NCI-H345 (cell line): ENCODE measurements at regions not wholly inside any gene's neighbourhood (a gene's known extent, or its start where the extent isn't known, plus 50 kb on each side); places are given as distances from the start of the nearest gene placed in this dataset.

Experiments used
- DNase-seq: peaks from one replicate; lab custom pipeline; 2025; lab: John Stamatoyannopoulos, UW

DNA sequence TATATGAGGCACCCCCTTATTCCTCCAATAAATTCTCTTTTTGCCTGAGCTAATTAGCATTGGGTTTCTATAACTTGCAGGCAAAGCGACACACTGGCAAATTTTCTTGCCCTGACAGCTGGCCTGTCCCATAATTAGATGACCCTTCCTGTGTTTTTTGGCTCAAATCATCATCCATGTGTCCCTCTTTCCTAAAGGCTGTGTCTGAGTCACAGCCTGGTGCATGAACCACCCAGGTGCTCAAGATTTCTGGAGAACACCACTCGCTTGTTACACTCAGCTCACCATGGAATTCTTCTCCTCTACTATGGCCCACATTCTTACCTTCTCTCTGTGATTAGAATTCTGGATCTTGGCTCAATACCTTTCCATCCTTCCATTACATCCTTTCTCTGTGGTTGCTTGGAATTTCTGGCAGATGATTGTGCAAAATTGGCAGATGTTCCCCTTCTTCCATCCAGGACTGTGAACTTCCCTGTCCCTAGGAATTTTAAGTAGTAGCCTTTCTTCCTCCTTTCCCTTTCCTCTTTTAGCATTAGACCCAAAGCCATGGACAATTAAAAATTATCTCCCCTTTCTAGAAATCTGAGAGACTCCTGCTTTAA, 116.0 kb upstream of the ANKRD1 start:
- no peak for DNase-seq

DNA sequence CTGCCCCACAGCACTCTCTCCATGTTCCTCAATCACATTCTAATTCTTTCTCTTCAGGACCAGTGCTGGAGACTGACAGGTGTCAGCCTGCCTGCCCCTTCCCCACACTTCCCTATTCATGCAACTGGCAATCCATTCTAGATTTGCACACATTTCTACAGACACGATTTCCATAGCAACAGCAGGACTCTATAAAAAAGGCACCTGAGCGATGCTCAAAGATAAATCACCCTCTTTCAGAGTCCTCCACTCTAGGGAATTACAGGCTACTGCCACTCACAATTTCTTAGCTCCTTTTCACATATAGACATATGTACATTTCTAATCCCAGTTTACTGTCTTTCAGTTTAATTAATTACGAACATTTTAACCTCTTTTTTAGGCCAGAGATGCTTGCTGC, 118.1 kb upstream of the ANKRD1 start:
- DNase-seq = no peak

DNA sequence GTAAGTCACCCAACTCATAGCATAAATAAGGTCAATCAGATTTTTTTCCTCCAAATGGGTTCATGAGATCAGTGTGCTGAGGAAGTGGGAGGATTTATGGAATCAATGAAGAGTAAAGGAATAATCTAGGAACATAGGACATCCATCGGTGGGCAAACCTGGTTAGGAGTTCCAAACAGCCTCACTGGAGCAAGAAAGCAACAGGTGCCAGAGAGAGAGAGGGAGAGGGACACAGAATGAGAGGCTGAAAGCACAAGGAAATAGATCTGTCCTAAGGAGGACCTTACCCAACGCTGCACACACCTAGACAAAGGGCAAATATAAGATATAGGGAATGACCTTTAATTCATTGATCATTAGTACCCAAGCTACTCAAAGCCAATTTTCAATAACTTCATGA, 119.5 kb upstream of the ANKRD1 start:
- no peak for DNase-seq

DNA sequence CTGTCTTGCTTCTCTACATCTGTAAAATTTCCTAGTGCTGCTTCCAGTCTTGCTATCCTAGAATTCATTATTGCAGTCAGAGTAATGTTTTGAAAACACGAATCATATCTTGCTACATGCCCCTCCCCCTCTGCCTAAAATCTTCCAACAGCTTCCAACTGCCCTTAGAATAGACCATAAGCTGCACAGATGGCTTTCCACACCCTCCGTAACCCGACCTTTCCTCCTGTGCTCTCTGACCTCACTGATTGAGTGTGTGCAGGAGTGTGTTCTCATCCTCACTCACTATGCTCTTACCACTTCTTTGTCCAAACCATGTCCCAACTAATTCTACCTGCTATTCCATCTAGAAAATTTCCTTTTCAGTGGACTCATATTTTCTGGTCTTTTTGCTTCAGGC, 121.2 kb upstream of the ANKRD1 start:
- no peak for DNase-seq

DNA sequence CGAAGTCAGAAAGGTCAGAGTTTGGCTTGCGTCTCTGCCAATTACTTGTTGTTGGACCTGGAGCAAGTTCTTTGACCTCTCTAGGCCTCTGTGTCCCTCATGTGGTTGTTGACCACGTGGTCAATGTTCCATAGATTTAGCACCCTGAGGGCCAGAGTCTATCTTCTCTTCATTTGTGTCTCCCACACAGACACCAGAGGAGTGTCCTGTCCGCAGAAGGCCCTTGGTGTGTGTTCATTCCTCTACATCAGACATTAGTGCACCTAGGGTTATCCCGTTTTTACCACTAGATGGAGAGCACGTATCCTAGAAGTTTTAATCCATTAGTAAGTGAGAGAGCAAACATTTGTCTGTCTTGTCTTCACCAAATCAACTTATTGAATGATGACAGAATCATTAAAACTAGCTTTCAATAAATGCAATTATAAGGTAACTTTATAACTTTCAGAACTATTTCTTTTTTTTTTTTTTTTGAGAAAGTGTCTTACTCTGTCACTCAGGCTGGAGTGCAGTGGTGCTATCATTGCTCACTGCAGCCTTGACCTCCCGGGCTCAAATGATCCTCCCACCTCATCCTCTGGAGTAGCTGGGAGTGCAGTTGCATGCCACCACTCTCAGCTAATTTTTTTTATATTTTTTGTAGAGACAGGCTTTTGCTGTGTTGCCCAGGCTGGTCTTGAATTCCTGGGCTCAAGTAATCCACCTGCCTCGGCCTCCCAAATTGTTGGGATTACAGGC, 122.5 kb upstream of the ANKRD1 start:
- DNase-seq = peak; percentile 10

DNA sequence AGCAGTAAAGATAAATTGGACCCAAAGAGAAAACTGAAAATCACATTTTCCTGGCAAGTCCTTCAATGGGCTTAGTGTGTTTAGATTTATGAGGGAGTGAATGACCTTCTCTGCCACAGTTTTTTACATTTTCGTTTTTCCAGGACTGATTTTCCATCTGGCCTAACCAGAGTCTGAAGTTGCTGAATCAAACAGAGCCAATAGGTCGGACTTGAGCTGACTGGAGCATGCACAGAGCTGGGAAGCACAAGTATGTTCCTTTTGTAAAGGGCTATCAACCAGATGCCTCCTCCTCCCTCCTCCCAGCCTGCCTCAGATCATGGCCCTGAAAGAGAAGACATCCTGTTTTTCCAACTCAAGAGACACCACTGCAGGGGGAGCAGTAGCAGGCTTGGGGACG, 126.0 kb upstream of the ANKRD1 start:
- no peak for DNase-seq

DNA sequence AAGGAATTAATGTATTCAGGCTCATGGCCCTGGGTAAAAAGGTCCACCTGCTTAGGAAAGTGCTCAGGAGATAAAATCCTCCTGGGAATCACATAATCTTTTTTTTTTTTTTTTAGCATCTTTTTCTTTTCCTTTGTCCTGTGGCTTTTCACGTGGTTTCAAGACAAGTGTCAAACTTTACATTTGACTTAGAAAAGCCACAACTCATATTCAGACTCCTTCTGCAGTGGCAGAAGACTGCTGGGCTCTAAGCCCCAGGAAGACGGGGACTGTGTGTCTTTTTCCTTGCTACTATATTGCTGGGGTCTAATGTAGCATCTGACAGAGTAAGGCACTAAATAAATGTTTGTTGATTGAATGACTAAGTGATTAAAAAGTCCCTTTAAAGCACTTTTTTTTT, 127.5 kb upstream of the ANKRD1 start:
- DNase-seq = no peak

DNA sequence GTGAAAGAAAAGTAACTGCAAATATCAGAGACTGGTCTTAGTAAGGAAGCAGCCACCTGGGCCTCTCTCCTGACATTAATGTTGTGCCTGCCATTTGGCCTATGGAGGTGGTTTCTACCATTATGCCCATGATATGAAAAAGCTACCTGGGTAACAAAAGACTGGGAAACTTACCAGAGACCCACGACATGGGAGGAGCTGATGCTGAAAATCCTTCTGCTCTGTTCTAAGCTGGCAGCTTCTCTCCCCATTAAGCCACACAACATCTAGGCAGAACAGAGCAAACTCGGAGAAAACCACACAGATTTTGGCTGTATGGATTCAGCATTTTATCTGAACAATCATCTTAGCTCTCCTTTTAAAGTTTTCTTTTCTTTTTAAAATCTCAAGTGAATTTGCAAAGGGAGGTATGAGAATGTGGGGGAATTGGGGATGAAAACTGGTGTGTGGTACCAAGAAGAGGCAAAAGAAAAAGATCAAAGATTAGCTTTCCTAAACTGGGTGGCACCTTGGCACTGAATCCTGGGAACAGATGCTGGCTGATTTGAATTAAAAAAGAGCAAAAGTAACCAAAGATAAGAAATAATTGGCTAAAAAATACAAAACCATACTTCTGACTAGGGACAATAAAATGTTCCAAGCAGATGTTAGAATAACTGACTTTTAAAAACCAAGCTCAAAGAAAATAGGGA, 128.6 kb upstream of the ANKRD1 start:
- DNase-seq = no peak

DNA sequence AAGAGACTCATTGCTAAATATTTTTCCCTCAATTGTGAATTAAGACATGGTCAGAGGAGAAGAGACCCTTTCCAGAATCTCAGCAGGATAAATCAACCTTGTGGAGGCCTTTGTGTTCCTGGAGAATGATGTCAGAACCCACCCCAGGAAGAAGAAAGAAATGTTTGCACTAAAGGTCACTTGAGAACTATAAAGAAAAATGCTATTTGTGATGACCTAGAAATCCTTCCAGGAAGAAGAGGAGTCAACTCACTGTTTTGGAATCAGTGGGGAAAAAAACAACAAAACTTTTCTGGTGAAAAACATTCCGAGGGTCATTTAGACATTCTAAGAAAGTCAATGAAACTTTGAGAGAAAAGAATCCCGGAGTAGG, 129.1 kb upstream of the ANKRD1 start:
- no peak for DNase-seq

DNA sequence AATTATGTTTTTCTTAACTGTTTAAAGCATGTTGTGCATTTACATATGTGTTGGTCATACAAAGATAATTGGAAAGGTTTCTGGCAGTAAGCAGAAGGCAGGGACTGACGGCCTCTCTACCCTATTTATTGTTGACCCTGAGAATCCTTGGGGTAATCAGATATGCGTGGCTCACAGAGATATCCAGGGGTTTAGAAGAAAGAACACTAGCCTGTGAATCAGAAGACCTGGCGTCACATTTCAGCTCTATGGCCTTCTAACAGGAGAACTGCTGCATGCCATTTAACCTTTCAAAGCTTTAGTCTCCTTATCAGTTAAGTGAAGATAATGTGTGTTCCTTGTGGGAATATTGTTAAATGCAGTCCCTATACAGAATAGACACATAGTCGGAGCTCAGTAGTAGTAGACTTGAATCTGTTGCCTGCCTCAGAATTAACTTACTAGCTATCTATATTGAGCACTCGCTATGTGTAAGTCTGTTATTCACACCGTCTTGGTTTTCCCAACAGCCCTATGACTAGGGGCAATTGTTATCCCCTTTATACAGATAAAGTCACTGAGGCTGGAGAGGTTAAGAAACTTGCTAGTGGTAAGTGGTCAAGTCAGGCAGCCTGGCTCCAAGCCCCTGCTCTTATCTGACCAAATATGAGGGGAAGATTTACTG, 129.6 kb upstream of the ANKRD1 start:
- DNase-seq = no peak

DNA sequence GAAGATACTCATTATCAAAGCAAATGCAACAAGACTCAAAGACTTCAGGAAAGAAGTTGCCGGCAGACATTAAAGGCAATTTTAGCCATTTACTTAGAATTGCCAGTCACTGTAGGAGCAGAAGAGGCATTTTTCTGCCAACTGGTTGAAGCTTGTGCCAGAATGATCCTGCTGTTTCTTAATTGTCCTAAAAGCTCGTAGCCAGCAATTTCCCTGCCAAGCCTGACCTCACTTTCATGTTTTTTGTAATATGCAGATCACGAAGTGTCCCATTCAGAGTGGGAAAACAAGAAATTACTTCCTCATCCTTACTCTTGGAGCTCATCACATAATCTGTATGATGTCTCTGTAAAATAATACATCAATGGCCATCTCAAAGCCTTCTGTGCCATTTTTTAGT, 130.9 kb upstream of the ANKRD1 start:
- DNase-seq = no peak

DNA sequence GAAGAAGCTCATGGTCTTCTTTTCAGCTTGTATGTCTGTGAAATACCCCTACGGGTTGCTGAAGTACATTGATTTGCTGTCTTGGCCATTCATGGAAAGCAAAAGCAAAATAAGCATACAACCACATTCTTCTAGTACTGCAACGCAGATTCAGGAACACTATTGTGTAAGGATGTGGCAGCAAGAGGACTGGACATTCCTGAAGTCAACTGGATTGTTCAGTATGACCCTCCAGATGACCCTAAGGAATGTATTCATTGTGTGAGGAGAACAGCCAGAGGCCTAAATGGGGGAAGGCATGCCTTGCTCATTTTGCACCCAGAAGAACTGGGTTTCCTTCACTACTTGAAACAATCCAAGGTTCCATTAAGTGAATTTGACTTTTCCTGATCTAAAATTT, 133.4 kb upstream of the ANKRD1 start:
- no peak for DNase-seq

DNA sequence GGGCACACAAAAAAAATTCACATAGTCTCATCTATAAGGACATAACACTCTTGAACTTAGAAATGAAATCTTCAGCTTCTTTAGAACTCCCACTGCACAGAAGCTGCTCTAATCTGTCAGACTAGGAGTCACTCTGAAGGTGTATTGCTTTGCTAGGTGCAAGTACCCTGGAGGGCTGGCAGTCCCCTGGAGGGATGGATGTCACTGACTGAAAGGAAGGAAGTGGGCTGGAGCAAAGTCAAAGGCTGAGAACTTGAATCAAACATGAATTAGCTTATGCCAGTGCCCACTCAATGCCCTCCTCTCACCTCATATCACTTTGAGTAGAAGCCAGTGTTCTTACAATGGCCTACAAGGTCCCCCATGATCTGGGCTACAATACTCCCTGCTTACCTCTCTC, 140.3 kb upstream of the ANKRD1 start:
- DNase-seq = no peak

DNA sequence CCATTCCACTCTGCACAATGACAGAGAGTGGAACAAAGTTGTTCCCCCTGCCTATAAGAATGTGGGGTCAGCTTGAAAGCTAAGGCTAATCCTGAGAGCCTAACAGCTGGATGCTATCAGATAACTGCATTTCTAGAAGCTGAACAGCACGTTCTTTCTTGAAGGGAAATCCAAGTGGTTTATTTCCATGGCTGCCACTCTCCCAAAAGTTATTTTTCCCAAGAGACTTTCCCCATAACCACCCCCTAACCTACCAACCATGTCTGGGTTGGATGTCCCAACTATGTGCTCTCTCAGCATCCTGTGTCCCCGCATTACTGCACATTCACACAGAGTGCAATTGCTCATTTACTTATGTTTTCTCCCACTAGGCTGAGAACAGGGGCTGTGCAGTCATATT, 140.7 kb upstream of the ANKRD1 start:
- no peak for DNase-seq

DNA sequence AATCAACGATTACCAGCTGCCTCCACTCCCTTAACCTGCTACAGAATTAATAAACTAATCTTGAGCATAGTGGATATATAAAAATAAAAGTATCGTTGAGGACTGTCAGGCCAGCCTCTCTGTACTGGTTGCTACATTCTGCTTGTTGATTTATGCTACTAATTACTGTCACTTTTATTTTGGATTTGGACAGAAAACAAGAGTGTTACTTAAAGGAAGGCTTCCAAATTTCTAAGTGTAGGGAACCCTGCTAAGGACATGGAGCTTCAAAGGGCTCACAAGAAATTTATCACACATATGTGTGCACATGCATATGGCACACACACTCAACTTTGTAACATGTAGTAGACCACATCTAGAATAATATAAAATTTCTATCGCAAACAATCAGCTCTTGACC, 141.2 kb upstream of the ANKRD1 start:
- no peak for DNase-seq

DNA sequence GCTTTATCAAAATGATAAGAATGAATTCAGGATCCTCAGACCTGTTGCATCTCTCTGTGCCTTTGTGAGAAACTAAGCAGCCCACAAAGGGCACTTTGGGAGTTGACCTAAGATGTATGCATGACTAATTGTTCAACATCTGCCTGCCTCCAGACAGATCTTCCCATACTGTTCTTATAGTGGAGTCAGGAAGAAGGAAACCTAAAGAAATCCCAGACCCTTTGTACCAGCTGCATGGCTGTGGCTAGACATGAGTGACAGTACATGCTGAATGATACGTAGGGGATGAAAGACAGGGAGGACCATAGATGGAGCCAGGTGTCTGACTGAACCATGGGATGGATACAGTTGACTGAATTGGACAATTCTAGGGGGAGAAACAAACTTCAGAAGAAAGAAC, 148.7 kb upstream of the PCGF5 start:
- no peak for DNase-seq

DNA sequence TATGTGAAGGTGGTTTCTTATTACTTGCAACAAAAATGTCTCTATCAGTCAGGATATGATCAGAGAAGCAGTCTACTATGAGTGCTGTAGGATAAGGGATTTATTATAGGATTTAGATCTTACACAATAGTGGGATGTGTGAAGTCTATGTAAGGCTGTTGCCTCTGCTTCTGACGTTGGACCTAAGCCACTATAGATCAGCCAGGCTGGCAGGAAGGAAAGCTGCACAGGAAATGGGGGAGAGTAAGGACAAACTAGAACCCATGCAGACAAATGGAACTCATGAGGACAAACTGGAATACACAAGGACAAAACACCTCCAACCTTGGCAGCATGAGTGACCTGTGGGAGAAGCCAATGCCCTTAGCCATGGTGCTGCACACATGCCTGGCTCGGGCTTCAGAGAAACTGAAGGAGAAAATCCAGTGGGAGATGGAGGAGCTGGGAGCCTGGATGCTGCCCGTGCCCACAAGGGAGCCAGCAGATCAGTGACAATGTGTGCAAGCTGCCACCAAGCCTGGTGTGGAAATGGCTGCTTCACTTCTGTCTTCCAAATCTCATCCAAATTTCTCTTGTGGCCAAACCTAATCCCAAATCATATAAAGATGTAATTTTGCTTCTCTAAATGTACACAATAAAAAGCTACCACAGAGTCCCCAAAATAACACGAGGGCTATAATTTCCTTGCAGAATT, 147.0 kb upstream of the PCGF5 start:
- no peak for DNase-seq

DNA sequence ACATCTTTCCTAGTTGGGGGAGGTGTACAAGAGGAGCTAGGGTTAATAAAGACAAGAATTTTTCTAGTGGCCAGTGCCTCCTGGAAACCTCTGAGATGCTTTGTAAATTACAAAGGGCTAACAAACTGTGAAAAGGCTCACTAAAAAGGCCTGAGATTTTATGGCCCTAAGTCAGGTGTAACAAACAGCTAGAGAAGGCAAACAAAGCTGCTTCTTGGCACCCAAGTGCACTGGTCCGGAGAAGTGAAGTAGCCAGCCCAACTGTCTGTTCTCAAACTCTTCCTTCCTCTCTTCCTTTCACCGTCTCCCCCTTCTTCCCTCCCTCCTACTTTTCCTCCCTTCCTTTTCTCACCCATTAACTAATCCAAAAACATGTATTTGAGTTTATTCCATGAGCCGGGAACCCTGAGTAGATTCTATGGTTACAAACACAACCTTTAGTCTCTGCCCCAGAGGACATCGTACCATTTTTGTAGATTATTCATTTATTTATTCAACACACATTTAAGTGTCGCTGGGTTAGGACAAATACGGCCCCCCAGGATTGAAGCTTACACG, 143.4 kb upstream of the PCGF5 start:
- no peak for DNase-seq

DNA sequence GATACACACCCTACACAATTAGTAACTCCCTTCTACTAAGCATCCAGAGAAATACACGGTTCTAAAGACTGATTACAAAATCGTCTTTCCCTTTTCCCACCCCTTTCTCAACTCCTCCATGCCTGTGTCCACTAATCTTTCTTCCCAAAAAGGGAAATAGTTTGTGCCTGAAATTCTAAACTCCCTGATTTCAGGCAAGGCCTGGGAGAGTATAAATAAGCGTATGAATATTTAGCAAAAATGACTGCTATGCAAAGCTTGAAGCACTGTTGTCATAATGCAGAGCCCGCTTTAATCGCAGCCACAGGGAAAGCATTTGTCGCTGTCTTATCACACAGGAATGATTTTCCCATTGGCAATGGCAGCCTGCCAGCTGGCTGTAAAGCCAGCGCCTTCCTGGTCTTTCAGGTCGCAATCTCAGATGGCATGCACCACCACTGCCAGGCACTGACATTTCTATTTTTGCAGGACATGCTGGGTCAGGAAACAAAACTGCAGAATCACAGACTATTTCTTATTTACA, 142.9 kb upstream of the PCGF5 start:
- peak; percentile 55 for DNase-seq

DNA sequence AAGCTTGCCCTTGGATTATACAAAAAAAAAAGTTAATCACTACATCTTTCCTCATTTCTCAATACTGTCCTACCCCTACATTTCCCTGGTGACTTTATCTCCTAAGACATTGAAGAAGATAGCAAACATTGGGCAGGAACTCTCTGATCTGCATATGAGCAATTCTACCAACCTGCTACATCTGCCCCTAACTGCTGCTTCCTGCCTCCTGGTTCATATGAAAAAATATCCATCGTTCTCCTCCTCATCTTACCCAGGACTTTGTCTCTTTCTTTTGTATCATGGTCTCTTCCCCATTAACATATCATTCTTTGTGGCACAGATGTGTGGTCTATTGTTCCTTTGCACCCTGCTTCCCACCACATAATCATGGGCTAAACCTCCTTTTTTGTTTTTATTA, 139.7 kb upstream of the PCGF5 start:
- DNase-seq = no peak

DNA sequence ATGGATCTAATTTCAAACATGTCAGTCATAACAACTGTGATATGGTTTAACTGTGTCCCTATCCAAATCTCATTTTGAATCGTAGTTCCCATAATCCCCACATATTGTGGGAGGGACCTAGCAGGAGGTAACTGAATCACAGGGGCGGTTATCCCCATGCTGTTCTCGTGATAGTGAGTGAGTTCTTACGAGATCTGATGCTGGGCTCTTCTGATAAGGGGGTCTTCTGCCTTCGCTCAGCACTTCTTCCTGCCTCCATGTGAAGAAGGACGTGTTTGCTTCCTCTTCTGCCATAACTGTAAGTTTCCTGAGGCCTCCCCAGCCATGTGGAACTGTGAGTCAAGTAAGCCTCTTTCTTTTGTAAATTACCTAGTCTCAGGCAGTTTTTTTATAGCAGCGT, 138.0 kb upstream of the PCGF5 start:
- DNase-seq = no peak
